GM23248 (cell line): ENCODE measurements at regions not wholly inside any gene's neighbourhood (a gene's known extent, or its start where the extent isn't known, plus 50 kb on each side); places are given as distances from the start of the nearest gene placed in this dataset.

ENCODE experiments used
- DNase-seq: peaks from one replicate; pipeline ENCODE4 v3.0.0-alpha.2; 2015
- H2AFZ ChIP-seq: fragments of 200-600 bp; sonication (generic); 2 replicates; pipeline ENCODE4 v1.6.1; 2016; ENCODE audit warnings: antibody characterized with exemption
- H3F3A ChIP-seq: fragments of 200-600 bp; sonication (generic); 2 replicates; pipeline ENCODE4 v1.6.1; 2016; ENCODE audit warnings: mild to moderate bottlenecking, antibody characterized with exemption, mixed run types; ENCODE audit not compliant: insufficient read depth
- H3K27ac ChIP-seq: fragments of 200-600 bp; sonication (generic); 2 replicates; pipeline ENCODE4 v1.5.1; 2016; ENCODE audit warnings: mild to moderate bottlenecking
- H3K27me3 ChIP-seq: fragments of 200-600 bp; sonication (generic); replicated peaks from 2 replicates; pipeline ENCODE4 v1.6.1; 2016; ENCODE audit warnings: mild to moderate bottlenecking; ENCODE audit not compliant: insufficient read depth
- H3K36me3 ChIP-seq: fragments of 200-600 bp; sonication (generic); 2 replicates; pipeline ENCODE4 v1.6.1; 2016; ENCODE audit warnings: low read depth, mild to moderate bottlenecking
- H3K4me1 ChIP-seq: fragments of 200-600 bp; sonication (generic); 2 replicates; pipeline ENCODE4 v1.6.1; 2016; ENCODE audit warnings: mild to moderate bottlenecking; ENCODE audit not compliant: insufficient read depth
- H3K4me2 ChIP-seq: fragments of 200-600 bp; sonication (generic); one replicate; pipeline ENCODE4 v1.6.1; 2016; ENCODE audit warnings: mild to moderate bottlenecking; ENCODE audit not compliant: unreplicated experiment
- H3K4me3 ChIP-seq: fragments of 200-600 bp; sonication (generic); 2 replicates; pipeline ENCODE4 v1.5.1; 2016; ENCODE audit warnings: mild to moderate bottlenecking
- H3K79me2 ChIP-seq: fragments of 200-600 bp; sonication (generic); 2 replicates; pipeline ENCODE4 v1.6.1; 2016; ENCODE audit warnings: mild to moderate bottlenecking; ENCODE audit not compliant: insufficient read depth
- H3K9ac ChIP-seq: fragments of 200-600 bp; sonication (generic); 2 replicates; pipeline ENCODE4 v1.6.1; 2016; ENCODE audit warnings: mild to moderate bottlenecking
- H3K9me2 ChIP-seq: fragments of 200-600 bp; sonication (generic); 2 replicates; pipeline ENCODE4 v1.6.1; 2016; ENCODE audit warnings: mixed run types, mild to moderate bottlenecking, moderate library complexity; ENCODE audit not compliant: insufficient read depth
- H3K9me3 ChIP-seq: fragments of 200-600 bp; sonication (generic); one replicate; pipeline ENCODE4 v1.6.1; 2017; ENCODE audit warnings: low read depth
- H4K20me1 ChIP-seq: fragments of 200-600 bp; sonication (generic); 2 replicates; pipeline ENCODE4 v1.6.0; 2016; ENCODE audit not compliant: insufficient read depth
- EZH2 ChIP-seq: fragments of 200-600 bp; sonication (generic); IDR thresholded peaks from 2 replicates; pipeline ENCODE4 v1.6.1; 2018; ENCODE audit warnings: antibody characterized with exemption, mild to moderate bottlenecking; ENCODE audit not compliant: insufficient read depth, poor library complexity, severe bottlenecking
- EZH2phosphoT487 ChIP-seq: fragments of 200-600 bp; sonication (generic); IDR thresholded peaks from 2 replicates; pipeline ENCODE4 v1.6.1; 2018; ENCODE audit warnings: antibody characterized with exemption, moderate library complexity, mild to moderate bottlenecking, low read depth; ENCODE audit not compliant: insufficient read depth
- WGBS, 2 experiments: methylation state at CpG; one replicate each; pipeline ENCODE4 v1.1.6; 2015 to 2017; ENCODE audit warnings: low lambda C conversion rate in 2 of 2, low coverage in 1 of 2; ENCODE audit errors: missing lambda C conversion rate in 2 of 2; 5-methylcytosine and 5-hydroxymethylcytosine counted together
- in situ Hi-C: fragments of 300-500 bp; cut with MboI; formaldehyde crosslinking; loops from 2 replicates; pipeline ENCODE4 v1.15.0; 2020

- Histone ChIP-seq H3K27me3 (peaks cover 8% of the 10 kb centered on the region; the same call in 1 of the 2 replicates), H3K4me2 (no peak overlapping the region), H3K4me3 (no peak overlapping the region), H3K27ac (no peak overlapping the region), H3K79me2 (no peaks in the 10 kb centered on the region), H2AFZ (no peak overlapping the region), H3K9me2 (no peaks in the 10 kb centered on the region), H4K20me1 (no peaks in the 10 kb centered on the region), H3F3A (no peaks in the 10 kb centered on the region), H3K36me3 (no peaks in the 10 kb centered on the region), H3K4me1 (0 out of 2 replicates have a peak, but pooled peaks cover 7% of the 10 kb centered on the region), H3K9ac (no peak overlapping the region), H3K9me3 (no peaks in the 10 kb centered on the region)
- no peak for DNase-seq
- WGBS, 2 experiments, result 61 to 70% methylated on average over 11 to 12 of the region's 12 CpGs
- in situ Hi-C loops, result no loop called here
- TF ChIP-seq EZH2, result no peak
- TF ChIP-seq EZH2phosphoT487, result no peak
Measured at GRCh38 chr6:33957892-33958525, 154.2 kb upstream of the MLN start.

DNA sequence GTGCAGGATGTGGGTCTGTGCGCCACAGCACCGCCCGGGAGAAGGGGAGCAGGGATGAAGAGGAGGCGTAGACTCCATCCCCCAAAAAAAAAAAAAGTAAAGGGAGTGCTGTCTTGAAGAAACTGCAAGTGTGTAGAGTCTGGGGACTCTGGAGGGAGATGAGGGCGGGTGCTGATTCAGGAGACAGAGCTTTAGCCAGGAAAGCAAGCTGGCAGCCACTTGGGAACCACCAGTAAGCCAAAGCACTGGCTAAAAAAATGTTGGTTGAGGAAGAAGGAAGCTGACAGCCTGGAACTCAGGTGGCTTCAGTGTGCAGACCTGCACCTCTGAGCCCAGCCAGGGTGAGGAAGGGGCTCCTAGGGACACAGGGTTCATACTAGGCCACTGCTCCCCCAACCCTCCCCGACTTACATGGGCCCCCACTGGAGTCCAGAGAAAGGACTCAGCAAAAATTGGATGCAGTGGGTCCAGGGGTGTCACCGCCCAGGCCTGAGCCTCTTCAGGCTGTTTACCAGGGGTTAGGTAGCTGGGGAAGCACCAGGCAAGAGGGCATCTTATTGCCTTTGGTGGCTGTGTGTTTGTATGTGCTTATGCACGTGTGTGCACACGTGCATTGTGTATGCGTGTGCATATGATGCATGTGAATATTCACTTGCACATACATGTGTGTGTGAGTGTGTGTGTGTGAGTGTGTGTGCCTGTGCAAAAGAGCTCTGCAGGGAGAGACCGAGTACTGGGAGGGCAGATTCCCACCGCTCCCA lies 153.5 kb upstream of the MLN start:
- H3F3A ChIP-seq, result no peaks in the 10 kb centered on the region
- WGBS, 2 experiments, result 51 to 55% methylated on average over 12 of the region's 12 CpGs
- H2AFZ ChIP-seq, result no peak overlapping the region
- H3K9ac ChIP-seq, result no peak overlapping the region
- no peak overlapping the region for H3K4me3 ChIP-seq
- peaks cover 11% of the 10 kb centered on the region for H3K27me3 ChIP-seq
- H3K79me2 ChIP-seq, result no peaks in the 10 kb centered on the region
- TF ChIP-seq EZH2phosphoT487 (no peak), EZH2 (no peak)
- no peak for DNase-seq
- no peaks in the 10 kb centered on the region for H3K36me3 ChIP-seq
- H3K27ac ChIP-seq, result no peak overlapping the region
- no peaks in the 10 kb centered on the region for H3K9me2 ChIP-seq
- H3K4me1 ChIP-seq, result 0 out of 2 replicates have a peak, but pooled peaks cover 3% of the 10 kb centered on the region
- no peak overlapping the region for H3K4me2 ChIP-seq
- no peaks in the 10 kb centered on the region for H4K20me1 ChIP-seq
- in situ Hi-C loops, result no loop called here
- no peaks in the 10 kb centered on the region for H3K9me3 ChIP-seq

- no peaks in the 10 kb centered on the region for H3K9me3 ChIP-seq
- in situ Hi-C loops, result no loop called here
Measured at GRCh38 chr6:33956206-33956605, 152.4 kb upstream of the MLN start.

GRCh38 chr6:33955566-33955965 lies 151.8 kb upstream of the MLN start:
- no peak overlapping the region for H3K4me2 ChIP-seq
- H3K9me3 ChIP-seq, result no peaks in the 10 kb centered on the region
- no peak overlapping the region for H2AFZ ChIP-seq
- DNase-seq, result no peak
- H3K27me3 ChIP-seq, result peaks cover 17% of the 10 kb centered on the region
- H4K20me1 ChIP-seq, result no peaks in the 10 kb centered on the region
- no peak overlapping the region for H3K4me3 ChIP-seq
- H3K9ac ChIP-seq, result no peak overlapping the region
- no peaks in the 10 kb centered on the region for H3K36me3 ChIP-seq
- no peak for TF ChIP-seq EZH2phosphoT487
- no peak for TF ChIP-seq EZH2
- no peaks in the 10 kb centered on the region for H3K9me2 ChIP-seq
- H3K79me2 ChIP-seq, result no peaks in the 10 kb centered on the region
- WGBS, 2 experiments, result 67 to 69% methylated on average over 6 of the region's 6 CpGs
- H3F3A ChIP-seq, result no peaks in the 10 kb centered on the region
- in situ Hi-C loops, result no loop called here
- H3K27ac ChIP-seq, result no peak overlapping the region
- H3K4me1 ChIP-seq, result no peaks in the 10 kb centered on the region

More at GRCh38 chr6:33956206-33956605, 152.4 kb upstream of the MLN start:
- Histone ChIP-seq H3K9me2 (no peaks in the 10 kb centered on the region), H3K27ac (no peak overlapping the region), H3K4me3 (no peak overlapping the region), H3F3A (no peaks in the 10 kb centered on the region), H2AFZ (no peak overlapping the region), H4K20me1 (no peaks in the 10 kb centered on the region), H3K27me3 (peaks cover 17% of the 10 kb centered on the region), H3K4me2 (no peak overlapping the region), H3K79me2 (no peaks in the 10 kb centered on the region), H3K9ac (no peak overlapping the region), H3K4me1 (no peaks in the 10 kb centered on the region), H3K36me3 (no peaks in the 10 kb centered on the region)
- no peak for TF ChIP-seq EZH2
- no peak for TF ChIP-seq EZH2phosphoT487
- DNase-seq, result no peak
- WGBS, 2 experiments, result 73 to 76% methylated on average over 13 of the region's 13 CpGs
